Activated naive CD4-positive, alpha-beta T cell treated with anti-CD3 and anti-CD28 coated beads, Interleukin-2, amount 10 ng/mL, durations not matched to agents 7 days and 5 days (primary cell): ENCODE measurements at regions not wholly inside any gene's neighbourhood (a gene's known extent, or its start where the extent isn't known, plus 50 kb on each side); places are given as distances from the start of the nearest gene placed in this dataset.

Experiments
- CTCF ChIA-PET: fragments of 350-600 bp; sonication (Branson Sonifier 250); formaldehyde crosslinking; loops from one replicate; lab custom pipeline; 2021; ENCODE audit warnings: antibody characterized with exemption; lab: Charles Lee
- DNase-seq: peaks from one replicate; pipeline ENCODE4 v3.0.0-alpha.2; 2020
- H3K27ac Mint-ChIP-seq: one replicate; pipeline ENCODE4 v1.8.0; 2021; ENCODE audit warnings: mild to moderate bottlenecking, moderate library complexity, mixed read lengths
- H3K27me3 Mint-ChIP-seq: one replicate; pipeline ENCODE4 v1.8.0; 2021; ENCODE audit warnings: mild to moderate bottlenecking, mixed read lengths
- H3K36me3 Mint-ChIP-seq: one replicate; pipeline ENCODE4 v1.8.0; 2021; ENCODE audit warnings: mixed read lengths
- H3K4me1 Mint-ChIP-seq: one replicate; pipeline ENCODE4 v1.8.0; 2021; ENCODE audit warnings: mixed read lengths
- H3K4me3 Mint-ChIP-seq: one replicate; pipeline ENCODE4 v1.8.0; 2021; ENCODE audit warnings: mild to moderate bottlenecking, moderate library complexity, mixed read lengths
- H3K9me3 Mint-ChIP-seq: one replicate; pipeline ENCODE4 v1.8.0; 2021; ENCODE audit warnings: mixed read lengths

DNA sequence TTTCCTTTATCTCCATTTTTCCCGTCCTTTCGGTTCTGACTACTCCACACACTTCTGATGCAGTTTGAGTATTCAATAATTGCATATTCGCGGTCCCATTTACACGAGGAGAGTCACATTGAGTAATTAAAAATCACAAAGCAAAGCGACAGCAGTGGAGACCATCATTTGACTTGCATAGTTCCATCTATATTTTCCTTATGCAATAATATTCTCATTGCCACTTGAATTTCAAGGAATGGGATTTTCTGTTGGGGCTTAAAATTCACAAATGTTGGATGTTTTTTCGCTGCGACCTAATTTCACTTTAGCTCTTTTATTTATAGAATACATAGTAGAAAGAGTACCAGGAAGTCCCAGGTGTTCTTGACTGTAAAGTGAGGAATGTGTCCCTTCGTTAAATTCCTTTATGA lies 186.8 kb downstream of the ZEB2 start:
- CTCF ChIA-PET = no interaction called here
- H3K4me3 Mint-ChIP-seq = peak overlapping the region; percentile 76
- DNase-seq = no peak
- peaks cover 2% of the 10 kb centered on the region for H3K36me3 Mint-ChIP-seq
- no peaks in the 10 kb centered on the region for H3K9me3 Mint-ChIP-seq
- peak overlapping the region; percentile 83 for H3K27ac Mint-ChIP-seq
- H3K4me1 Mint-ChIP-seq = peaks cover 28% of the 10 kb centered on the region
- peaks cover 6% of the 10 kb centered on the region for H3K27me3 Mint-ChIP-seq

DNA sequence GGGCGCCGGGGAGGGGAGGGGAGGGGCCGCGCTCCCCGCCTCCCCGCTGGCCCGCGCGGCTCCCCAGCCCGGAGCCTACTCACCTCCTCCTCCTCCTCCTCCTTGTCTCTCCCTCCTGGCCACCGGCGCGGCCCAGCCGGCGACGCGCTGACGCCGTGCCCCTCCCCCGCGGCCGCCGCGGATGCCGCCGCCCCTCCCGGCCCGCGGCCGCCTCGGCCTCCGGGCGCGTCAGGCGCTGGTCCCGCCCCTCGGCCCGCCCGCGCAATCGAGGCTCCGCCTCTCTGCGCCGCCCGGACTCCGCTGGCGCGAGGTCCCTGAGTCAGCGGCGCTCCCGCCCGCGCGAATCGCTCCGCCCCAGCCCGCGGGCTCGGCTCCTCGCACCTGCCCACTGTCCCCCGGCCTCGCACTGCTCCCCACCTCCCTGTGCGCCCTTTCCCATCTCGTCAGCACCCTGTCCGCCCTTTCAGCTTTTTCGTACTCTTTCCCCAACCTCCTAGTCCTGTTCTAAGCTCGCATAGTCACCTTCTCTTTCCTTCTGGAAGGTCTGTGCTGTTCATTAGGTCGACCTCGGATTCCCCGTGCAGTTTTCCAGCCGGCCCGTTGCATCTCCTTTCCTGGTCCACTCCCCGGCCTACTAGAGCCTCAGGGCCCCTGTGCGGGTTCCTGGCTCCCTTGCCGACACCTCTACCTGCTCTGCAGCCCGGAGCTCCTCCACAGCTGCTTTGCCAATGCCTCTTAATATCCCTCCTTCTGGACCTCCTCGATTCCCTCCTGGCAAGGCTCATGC lies 187.4 kb downstream of the ZEB2 start:
- Mint-ChIP-seq H3K27me3 (peaks cover 6% of the 10 kb centered on the region), H3K4me3 (peak overlapping the region; percentile 76), H3K4me1 (peaks cover 28% of the 10 kb centered on the region), H3K36me3 (peaks cover 2% of the 10 kb centered on the region), H3K27ac (peak overlapping the region; percentile 83), H3K9me3 (no peaks in the 10 kb centered on the region)
- peak; percentile 85 for DNase-seq
- CTCF ChIA-PET = no interaction called here

- CTCF ChIA-PET = no interaction called here
- H3K27me3 Mint-ChIP-seq = peaks cover 6% of the 10 kb centered on the region
- H3K36me3 Mint-ChIP-seq = peaks cover 2% of the 10 kb centered on the region
- H3K9me3 Mint-ChIP-seq = no peaks in the 10 kb centered on the region
- H3K27ac Mint-ChIP-seq = peak overlapping the region; percentile 87
- peak overlapping the region; percentile 88 for H3K4me3 Mint-ChIP-seq
- peaks cover 28% of the 10 kb centered on the region for H3K4me1 Mint-ChIP-seq
- DNase-seq = peak; percentile 76
These were observed 188.1 kb downstream of the ZEB2 start for GRCh38 chr2:144331674-144332355.

DNA sequence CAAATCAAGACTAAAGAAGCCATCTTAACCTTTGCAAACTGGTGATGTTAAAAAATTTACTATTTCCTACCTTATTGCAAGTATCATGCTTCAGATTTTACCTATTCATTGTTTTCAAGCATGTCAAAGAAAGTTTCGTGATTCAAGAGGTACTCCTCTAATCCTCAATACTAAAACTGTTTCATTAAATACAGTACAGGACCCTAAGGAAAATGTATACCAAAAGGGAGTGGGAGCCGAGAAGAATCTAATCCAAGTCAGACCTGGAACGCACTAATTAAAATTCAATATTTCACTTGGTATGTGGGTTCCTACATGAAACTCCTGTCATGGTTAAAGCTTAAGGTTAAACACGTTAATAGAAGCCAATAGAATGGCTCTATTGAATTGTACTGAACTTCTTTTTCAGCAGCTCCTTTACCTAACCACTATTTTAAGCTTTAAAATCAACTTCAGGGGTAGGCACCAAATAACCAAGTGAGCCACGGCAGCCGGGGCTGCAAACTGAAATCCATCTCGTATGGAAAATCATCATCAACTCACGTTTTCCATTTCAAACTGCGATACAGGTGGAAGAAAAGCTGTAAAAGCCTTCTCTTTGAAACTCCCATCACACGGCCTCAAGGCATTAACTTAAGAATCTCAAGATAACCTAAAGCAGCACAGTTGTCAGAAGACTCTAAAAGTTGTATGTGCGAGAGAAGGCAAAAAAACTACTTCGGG lies 188.8 kb downstream of the ZEB2 start:
- peaks cover 6% of the 10 kb centered on the region for H3K27me3 Mint-ChIP-seq
- H3K4me3 Mint-ChIP-seq = peak overlapping the region; percentile 88
- DNase-seq = no peak
- H3K36me3 Mint-ChIP-seq = no peaks in the 10 kb centered on the region
- CTCF ChIA-PET = no interaction called here
- no peaks in the 10 kb centered on the region for H3K9me3 Mint-ChIP-seq
- H3K27ac Mint-ChIP-seq = peak overlapping the region; percentile 87
- H3K4me1 Mint-ChIP-seq = peaks cover 31% of the 10 kb centered on the region

DNA sequence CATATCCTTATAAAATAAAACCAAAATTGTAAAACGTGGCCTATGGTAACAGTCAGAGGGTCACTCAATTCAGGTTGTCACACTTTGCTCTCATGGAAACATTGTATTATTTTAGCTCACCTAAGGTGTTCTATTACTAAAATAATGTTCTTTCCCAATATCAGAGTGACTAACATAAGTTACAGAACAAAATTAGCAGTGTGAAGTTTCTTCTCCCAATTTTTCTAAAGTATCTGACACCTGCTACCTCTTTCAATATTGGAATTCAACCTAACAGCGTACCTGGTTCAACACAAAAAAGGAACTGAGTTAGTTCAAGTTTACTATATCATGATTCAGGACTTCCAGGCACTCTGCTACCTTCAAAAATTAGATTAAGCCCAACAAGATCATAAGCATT lies 190.4 kb downstream of the ZEB2 start:
- Mint-ChIP-seq H3K4me1 (peaks cover 44% of the 10 kb centered on the region), H3K4me3 (no peak overlapping the region), H3K27ac (no peak overlapping the region), H3K27me3 (peaks cover 6% of the 10 kb centered on the region), H3K36me3 (no peaks in the 10 kb centered on the region), H3K9me3 (no peaks in the 10 kb centered on the region)
- no peak for DNase-seq
- CTCF ChIA-PET = no interaction called here

GRCh38 chr2:144328938-144329337 lies 191.0 kb downstream of the ZEB2 start:
- CTCF ChIA-PET = no interaction called here
- no peak for DNase-seq
- Mint-ChIP-seq H3K4me3 (no peak overlapping the region), H3K27me3 (peaks cover 6% of the 10 kb centered on the region), H3K27ac (no peak overlapping the region), H3K9me3 (no peaks in the 10 kb centered on the region), H3K36me3 (no peaks in the 10 kb centered on the region), H3K4me1 (peaks cover 48% of the 10 kb centered on the region)

GRCh38 chr2:144326825-144327224 lies 193.1 kb downstream of the ZEB2 start:
- peaks cover 2% of the 10 kb centered on the region for H3K36me3 Mint-ChIP-seq
- H3K27me3 Mint-ChIP-seq = no peaks in the 10 kb centered on the region
- H3K27ac Mint-ChIP-seq = no peak overlapping the region
- H3K4me3 Mint-ChIP-seq = no peak overlapping the region
- peaks cover 40% of the 10 kb centered on the region for H3K4me1 Mint-ChIP-seq
- no peaks in the 10 kb centered on the region for H3K9me3 Mint-ChIP-seq
- CTCF ChIA-PET = no interaction called here
- DNase-seq = no peak

DNA sequence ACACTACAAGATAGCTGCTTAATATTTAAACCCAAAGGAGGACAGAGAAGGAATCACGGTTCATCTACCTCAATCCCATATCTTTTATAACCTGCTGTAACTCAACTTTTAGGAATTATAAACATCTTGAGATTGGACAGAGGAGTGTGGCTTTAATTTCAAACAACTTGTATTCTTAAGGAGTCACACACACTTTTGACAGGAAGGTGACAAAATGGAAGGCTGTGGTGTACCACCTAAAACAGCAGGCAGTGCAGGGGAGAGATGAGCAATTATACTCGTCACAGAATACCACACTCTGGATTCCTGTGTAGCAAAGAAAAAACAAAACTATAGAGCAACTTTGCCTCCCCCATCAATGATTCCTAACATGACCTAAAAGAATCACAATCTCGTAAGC lies 194.8 kb downstream of the ZEB2 start:
- H3K9me3 Mint-ChIP-seq = no peaks in the 10 kb centered on the region
- DNase-seq = peak; percentile 48
- CTCF ChIA-PET = interaction anchor here (0.6 to 1.3 kb wide), 3 partner anchors 9 to 465 kb away, joined by 3 to 4 read pairs (median 3); no protein-coding TSS in a partner anchor
- no peak overlapping the region for H3K4me3 Mint-ChIP-seq
- H3K27me3 Mint-ChIP-seq = no peaks in the 10 kb centered on the region
- peaks cover 2% of the 10 kb centered on the region for H3K36me3 Mint-ChIP-seq
- peaks cover 43% of the 10 kb centered on the region for H3K4me1 Mint-ChIP-seq
- H3K27ac Mint-ChIP-seq = peak overlapping the region; percentile 82

DNA sequence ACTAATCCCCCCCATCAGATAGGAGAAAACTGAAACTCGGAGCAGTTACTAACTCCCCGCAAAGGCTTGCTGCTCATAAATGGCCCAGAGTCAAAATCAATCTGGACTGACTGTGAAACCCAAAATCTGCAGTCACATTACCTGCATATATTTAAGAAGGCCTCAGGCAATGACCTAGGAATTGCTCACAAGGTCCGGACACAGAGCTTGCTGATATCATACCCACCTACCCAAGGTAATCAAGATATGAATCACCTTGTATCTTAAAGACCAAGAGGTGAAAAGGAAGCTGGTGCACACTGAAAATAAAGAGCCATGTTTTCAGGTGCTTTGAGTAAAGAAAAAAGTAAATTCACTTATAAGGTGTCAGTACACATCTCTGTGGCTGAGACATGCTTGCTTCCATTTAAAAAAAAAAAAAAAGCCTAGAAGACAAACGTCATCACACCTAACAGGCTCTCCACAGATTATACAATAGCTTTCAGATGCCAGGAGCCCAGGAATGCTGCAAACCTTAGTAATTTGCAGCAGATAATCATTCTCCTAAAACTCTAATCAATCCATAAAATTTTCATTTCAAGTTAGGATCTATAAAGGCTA lies 195.4 kb downstream of the ZEB2 start:
- H3K9me3 Mint-ChIP-seq = no peaks in the 10 kb centered on the region
- DNase-seq = no peak
- peaks cover 38% of the 10 kb centered on the region for H3K4me1 Mint-ChIP-seq
- CTCF ChIA-PET = interaction anchor here (0.6 to 1.3 kb wide), 3 partner anchors 8 to 465 kb away, joined by 3 to 4 read pairs (median 3); no protein-coding TSS in a partner anchor
- peaks cover 2% of the 10 kb centered on the region for H3K36me3 Mint-ChIP-seq
- H3K27me3 Mint-ChIP-seq = no peaks in the 10 kb centered on the region
- no peak overlapping the region for H3K4me3 Mint-ChIP-seq
- peak overlapping the region; percentile 82 for H3K27ac Mint-ChIP-seq

DNA sequence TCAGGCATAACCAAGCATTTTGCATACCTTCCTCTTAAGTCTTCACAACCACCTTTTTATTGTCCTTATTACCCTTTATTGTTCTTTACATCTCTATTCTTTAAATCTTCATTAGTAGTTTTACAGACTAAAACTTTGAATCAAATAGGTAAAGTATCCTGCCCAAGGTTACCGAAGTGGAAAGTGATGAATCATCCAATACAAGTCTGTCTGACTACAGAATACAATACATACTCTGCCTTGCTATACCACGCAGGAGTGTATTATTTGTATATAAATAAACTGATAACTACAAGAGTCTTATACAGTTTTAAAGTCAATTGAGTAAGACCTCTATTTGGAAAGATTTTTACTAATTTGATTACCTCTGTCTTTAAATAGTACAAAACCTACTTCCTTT lies 196.0 kb downstream of the ZEB2 start:
- DNase-seq = no peak
- Mint-ChIP-seq H3K36me3 (peaks cover 2% of the 10 kb centered on the region), H3K4me3 (no peak overlapping the region), H3K27ac (peak overlapping the region; percentile 82), H3K27me3 (no peaks in the 10 kb centered on the region), H3K9me3 (no peaks in the 10 kb centered on the region), H3K4me1 (peaks cover 36% of the 10 kb centered on the region)
- CTCF ChIA-PET = interaction anchor here (1.0 to 1.3 kb wide), 2 partner anchors 8 to 45 kb away, joined by 3 to 4 read pairs; no protein-coding TSS in a partner anchor

- H3K36me3 Mint-ChIP-seq = peaks cover 2% of the 10 kb centered on the region
- H3K27me3 Mint-ChIP-seq = no peaks in the 10 kb centered on the region
- no peak overlapping the region for H3K27ac Mint-ChIP-seq
- peaks cover 36% of the 10 kb centered on the region for H3K4me1 Mint-ChIP-seq
- CTCF ChIA-PET = no interaction called here
- H3K9me3 Mint-ChIP-seq = no peaks in the 10 kb centered on the region
- no peak for DNase-seq
- no peak overlapping the region for H3K4me3 Mint-ChIP-seq
These were observed 197.5 kb downstream of the ZEB2 start for GRCh38 chr2:144322379-144322778.

DNA sequence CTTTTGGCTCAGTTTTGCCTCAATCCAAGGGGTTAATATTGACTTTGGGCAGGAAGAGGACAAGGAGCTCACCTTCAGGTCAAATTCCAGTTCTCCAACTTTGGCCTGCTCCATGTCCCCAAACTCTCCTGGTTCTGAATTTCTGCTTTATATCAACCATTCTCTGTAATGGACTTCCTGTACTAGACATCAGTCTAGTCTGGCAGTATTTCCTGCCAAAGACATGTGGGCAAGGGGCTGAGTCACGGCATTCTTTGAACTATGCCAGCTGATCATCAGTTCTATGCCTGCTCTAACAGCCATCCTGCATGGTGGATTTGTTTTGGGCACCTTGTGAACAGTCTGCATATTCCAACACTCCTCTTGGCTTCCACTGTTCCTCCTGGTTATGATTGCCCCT lies 199.4 kb downstream of the ZEB2 start:
- H3K9me3 Mint-ChIP-seq = no peaks in the 10 kb centered on the region
- peaks cover 3% of the 10 kb centered on the region for H3K36me3 Mint-ChIP-seq
- H3K4me3 Mint-ChIP-seq = no peak overlapping the region
- no peaks in the 10 kb centered on the region for H3K27me3 Mint-ChIP-seq
- DNase-seq = peak; percentile 53
- H3K4me1 Mint-ChIP-seq = peaks cover 31% of the 10 kb centered on the region
- no peak overlapping the region for H3K27ac Mint-ChIP-seq
- CTCF ChIA-PET = interaction anchor here (1.7 kb wide), 1 partner anchor 55 kb away, joined by 3 read pairs; no protein-coding TSS in a partner anchor

GRCh38 chr2:144317071-144317738 lies 202.7 kb downstream of the ZEB2 start:
- Mint-ChIP-seq H3K9me3 (peaks cover 13% of the 10 kb centered on the region), H3K4me3 (no peak overlapping the region), H3K27me3 (no peaks in the 10 kb centered on the region), H3K4me1 (peaks cover 16% of the 10 kb centered on the region), H3K27ac (no peak overlapping the region), H3K36me3 (peaks cover 10% of the 10 kb centered on the region)
- CTCF ChIA-PET = no interaction called here
- DNase-seq = no peak
